Liver (tissue), 3 donors: ENCODE measurements at regions not wholly inside any gene's neighbourhood (a gene's known extent, or its start where the extent isn't known, plus 50 kb on each side); places are given as distances from the start of the nearest gene placed in this dataset.

Source experiments
- EGR1 ChIP-seq, 2 donors: IDR thresholded peaks; 2 replicates each; pipeline ENCODE4 v1.6.1; 2016 to 2018; ENCODE audit warnings: antibody characterized with exemption in 2 of 2, low read depth in 2 of 2
- GABPA ChIP-seq, 2 donors: IDR thresholded peaks in 1 of 2; conservative IDR thresholded peaks in 1 of 2; 2 replicates each; pipeline ENCODE4 v1.6.1; 2016; ENCODE audit warnings: antibody characterized with exemption in 2 of 2, mild to moderate bottlenecking in 1 of 2, moderate library complexity in 1 of 2
- HNF4G ChIP-seq: IDR thresholded peaks from 2 replicates; pipeline ENCODE4 v1.6.1; 2016; ENCODE audit warnings: antibody characterized with exemption
- JUND ChIP-seq, 2 donors: IDR thresholded peaks; 2 replicates each; pipeline ENCODE4 v1.6.1; 2016; ENCODE audit warnings: antibody characterized with exemption in 2 of 2
- MAX ChIP-seq: IDR thresholded peaks from 2 replicates; pipeline ENCODE4 v1.6.1; 2016; ENCODE audit warnings: antibody characterized with exemption
- RAD21 ChIP-seq, 2 donors: IDR thresholded peaks; 2 replicates each; pipeline ENCODE4 v1.6.1; 2016; ENCODE audit warnings: antibody characterized with exemption in 2 of 2, mild to moderate bottlenecking in 2 of 2
- TAF1 ChIP-seq: conservative IDR thresholded peaks from 2 replicates; pipeline ENCODE4 v1.6.1; 2016; ENCODE audit warnings: antibody characterized with exemption, mild to moderate bottlenecking
- TF ChIP-seq, protein P1 (sequence below): fragments of 150-350 bp; IDR thresholded peaks from 2 replicates; pipeline ENCODE4 v1.5.1; 2017; ENCODE audit warnings: improper control_type of control experiment, low read depth, low read length; ENCODE audit not compliant: missing input control
- TF ChIP-seq, protein P2 (sequence below): IDR thresholded peaks from 2 replicates; pipeline ENCODE4 v1.6.1; 2016; ENCODE audit warnings: antibody characterized with exemption, mild to moderate bottlenecking
- TF ChIP-seq, protein P3 (sequence below): IDR thresholded peaks from 2 replicates; pipeline ENCODE4 v1.6.1; 2016; ENCODE audit warnings: antibody characterized with exemption
- TF ChIP-seq, protein P4 (sequence below): IDR thresholded peaks from 2 replicates; pipeline ENCODE4 v1.6.1; 2016; ENCODE audit warnings: antibody characterized with exemption
- donor health status: healthy.
- donor health status: healthy.

DNA sequence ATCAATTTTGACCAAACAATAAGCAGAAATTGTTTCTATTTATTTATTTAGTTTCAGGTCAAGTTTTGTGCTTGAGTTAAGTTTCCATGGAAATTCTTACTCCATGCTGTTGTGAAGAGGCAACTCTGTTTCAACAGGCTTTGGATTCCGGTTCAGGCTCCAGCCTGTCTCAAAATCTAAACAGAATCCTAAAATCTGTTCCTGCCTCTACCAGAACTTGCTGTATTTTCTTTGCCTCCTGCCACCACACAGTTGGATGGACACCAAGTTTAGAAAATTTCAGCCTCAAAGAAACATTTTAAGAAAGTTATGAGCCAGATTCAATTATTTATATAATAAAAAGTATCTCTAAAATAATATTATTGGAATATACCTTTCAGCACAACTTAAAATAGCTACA, 330.9 kb downstream of the FOXG1 start:
- TF ChIP-seq, protein P1, sequence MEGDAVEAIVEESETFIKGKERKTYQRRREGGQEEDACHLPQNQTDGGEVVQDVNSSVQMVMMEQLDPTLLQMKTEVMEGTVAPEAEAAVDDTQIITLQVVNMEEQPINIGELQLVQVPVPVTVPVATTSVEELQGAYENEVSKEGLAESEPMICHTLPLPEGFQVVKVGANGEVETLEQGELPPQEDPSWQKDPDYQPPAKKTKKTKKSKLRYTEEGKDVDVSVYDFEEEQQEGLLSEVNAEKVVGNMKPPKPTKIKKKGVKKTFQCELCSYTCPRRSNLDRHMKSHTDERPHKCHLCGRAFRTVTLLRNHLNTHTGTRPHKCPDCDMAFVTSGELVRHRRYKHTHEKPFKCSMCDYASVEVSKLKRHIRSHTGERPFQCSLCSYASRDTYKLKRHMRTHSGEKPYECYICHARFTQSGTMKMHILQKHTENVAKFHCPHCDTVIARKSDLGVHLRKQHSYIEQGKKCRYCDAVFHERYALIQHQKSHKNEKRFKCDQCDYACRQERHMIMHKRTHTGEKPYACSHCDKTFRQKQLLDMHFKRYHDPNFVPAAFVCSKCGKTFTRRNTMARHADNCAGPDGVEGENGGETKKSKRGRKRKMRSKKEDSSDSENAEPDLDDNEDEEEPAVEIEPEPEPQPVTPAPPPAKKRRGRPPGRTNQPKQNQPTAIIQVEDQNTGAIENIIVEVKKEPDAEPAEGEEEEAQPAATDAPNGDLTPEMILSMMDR, result no peak
- TF ChIP-seq, protein P2, sequence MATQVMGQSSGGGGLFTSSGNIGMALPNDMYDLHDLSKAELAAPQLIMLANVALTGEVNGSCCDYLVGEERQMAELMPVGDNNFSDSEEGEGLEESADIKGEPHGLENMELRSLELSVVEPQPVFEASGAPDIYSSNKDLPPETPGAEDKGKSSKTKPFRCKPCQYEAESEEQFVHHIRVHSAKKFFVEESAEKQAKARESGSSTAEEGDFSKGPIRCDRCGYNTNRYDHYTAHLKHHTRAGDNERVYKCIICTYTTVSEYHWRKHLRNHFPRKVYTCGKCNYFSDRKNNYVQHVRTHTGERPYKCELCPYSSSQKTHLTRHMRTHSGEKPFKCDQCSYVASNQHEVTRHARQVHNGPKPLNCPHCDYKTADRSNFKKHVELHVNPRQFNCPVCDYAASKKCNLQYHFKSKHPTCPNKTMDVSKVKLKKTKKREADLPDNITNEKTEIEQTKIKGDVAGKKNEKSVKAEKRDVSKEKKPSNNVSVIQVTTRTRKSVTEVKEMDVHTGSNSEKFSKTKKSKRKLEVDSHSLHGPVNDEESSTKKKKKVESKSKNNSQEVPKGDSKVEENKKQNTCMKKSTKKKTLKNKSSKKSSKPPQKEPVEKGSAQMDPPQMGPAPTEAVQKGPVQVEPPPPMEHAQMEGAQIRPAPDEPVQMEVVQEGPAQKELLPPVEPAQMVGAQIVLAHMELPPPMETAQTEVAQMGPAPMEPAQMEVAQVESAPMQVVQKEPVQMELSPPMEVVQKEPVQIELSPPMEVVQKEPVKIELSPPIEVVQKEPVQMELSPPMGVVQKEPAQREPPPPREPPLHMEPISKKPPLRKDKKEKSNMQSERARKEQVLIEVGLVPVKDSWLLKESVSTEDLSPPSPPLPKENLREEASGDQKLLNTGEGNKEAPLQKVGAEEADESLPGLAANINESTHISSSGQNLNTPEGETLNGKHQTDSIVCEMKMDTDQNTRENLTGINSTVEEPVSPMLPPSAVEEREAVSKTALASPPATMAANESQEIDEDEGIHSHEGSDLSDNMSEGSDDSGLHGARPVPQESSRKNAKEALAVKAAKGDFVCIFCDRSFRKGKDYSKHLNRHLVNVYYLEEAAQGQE, result no peak
- TF ChIP-seq, protein P3, sequence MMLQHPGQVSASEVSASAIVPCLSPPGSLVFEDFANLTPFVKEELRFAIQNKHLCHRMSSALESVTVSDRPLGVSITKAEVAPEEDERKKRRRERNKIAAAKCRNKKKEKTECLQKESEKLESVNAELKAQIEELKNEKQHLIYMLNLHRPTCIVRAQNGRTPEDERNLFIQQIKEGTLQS, result no peak
- TF ChIP-seq, protein P4, sequence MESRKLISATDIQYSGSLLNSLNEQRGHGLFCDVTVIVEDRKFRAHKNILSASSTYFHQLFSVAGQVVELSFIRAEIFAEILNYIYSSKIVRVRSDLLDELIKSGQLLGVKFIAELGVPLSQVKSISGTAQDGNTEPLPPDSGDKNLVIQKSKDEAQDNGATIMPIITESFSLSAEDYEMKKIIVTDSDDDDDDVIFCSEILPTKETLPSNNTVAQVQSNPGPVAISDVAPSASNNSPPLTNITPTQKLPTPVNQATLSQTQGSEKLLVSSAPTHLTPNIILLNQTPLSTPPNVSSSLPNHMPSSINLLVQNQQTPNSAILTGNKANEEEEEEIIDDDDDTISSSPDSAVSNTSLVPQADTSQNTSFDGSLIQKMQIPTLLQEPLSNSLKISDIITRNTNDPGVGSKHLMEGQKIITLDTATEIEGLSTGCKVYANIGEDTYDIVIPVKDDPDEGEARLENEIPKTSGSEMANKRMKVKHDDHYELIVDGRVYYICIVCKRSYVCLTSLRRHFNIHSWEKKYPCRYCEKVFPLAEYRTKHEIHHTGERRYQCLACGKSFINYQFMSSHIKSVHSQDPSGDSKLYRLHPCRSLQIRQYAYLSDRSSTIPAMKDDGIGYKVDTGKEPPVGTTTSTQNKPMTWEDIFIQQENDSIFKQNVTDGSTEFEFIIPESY, result no peak
- TF ChIP-seq MAX (no peak), HNF4G (no peak), RAD21 (IDR thresholded peaks at IDR 0.05) (no peak), JUND (IDR thresholded peaks at IDR 0.05) (no peak), EGR1 (IDR thresholded peaks at IDR 0.05; ENCODE audit: low read depth in 2 of 2) (no peak), GABPA (IDR thresholded peaks at IDR 0.05 in 1 of 2, conservative IDR thresholded peaks at IDR 0.05 in 1 of 2) (no peak), TAF1 (no peak)
